HG03064 (cell line): ENCODE measurements at regions not wholly inside any gene's neighbourhood (a gene's known extent, or its start where the extent isn't known, plus 50 kb on each side); places are given as distances from the start of the nearest gene placed in this dataset.

ENCODE experiments used
- ATAC-seq: cut with Tn5 transposase; IDR thresholded peaks from one replicate; pipeline ENCODE4 v1.9.1; 2021; ENCODE audit warnings: low read depth; ENCODE audit not compliant: unreplicated experiment

GRCh38 chr15:93835344-93835743, 396.0 kb upstream of the MCTP2 start:
- no peak for ATAC-seq

GRCh38 chr15:93831641-93832040, 399.7 kb upstream of the MCTP2 start:
- no peak for ATAC-seq

GRCh38 chr15:93830221-93831080, 400.9 kb upstream of the MCTP2 start:
- ATAC-seq: no peak

- no peak for ATAC-seq
These were observed 402.1 kb upstream of the MCTP2 start for GRCh38 chr15:93829115-93829870.

GRCh38 chr15:93826790-93827189, 404.6 kb upstream of the MCTP2 start:
- no peak for ATAC-seq

GRCh38 chr15:93826293-93826692, 405.1 kb upstream of the MCTP2 start:
- no peak for ATAC-seq

- no peak for ATAC-seq
These were observed 405.7 kb upstream of the MCTP2 start for GRCh38 chr15:93825682-93826081.

GRCh38 chr15:93823971-93824913, 407.1 kb upstream of the MCTP2 start:
- no peak for ATAC-seq

- no peak for ATAC-seq
These were observed 410.8 kb upstream of the MCTP2 start for GRCh38 chr15:93820566-93820965.

- ATAC-seq: no peak
These were observed 411.5 kb upstream of the MCTP2 start for GRCh38 chr15:93819826-93820225.

GRCh38 chr15:93816815-93817214, 414.5 kb upstream of the MCTP2 start:
- no peak for ATAC-seq

- ATAC-seq: no peak
These were observed 420.1 kb upstream of the MCTP2 start for GRCh38 chr15:93811305-93811704.

GRCh38 chr15:93809516-93809915, 421.8 kb upstream of the MCTP2 start:
- no peak for ATAC-seq

- ATAC-seq: no peak
These were observed 427.8 kb upstream of the MCTP2 start for GRCh38 chr15:93803421-93804152.

GRCh38 chr15:93801206-93801605, 430.2 kb upstream of the MCTP2 start:
- no peak for ATAC-seq

GRCh38 chr15:93800805-93801204, 430.6 kb upstream of the MCTP2 start:
- no peak for ATAC-seq

GRCh38 chr15:93789441-93789840, 441.9 kb upstream of the MCTP2 start:
- no peak for ATAC-seq

- no peak for ATAC-seq
These were observed 451.3 kb upstream of the MCTP2 start for GRCh38 chr15:93780073-93780472.

- no peak for ATAC-seq
These were observed 452.0 kb upstream of the MCTP2 start for GRCh38 chr15:93779341-93779740.
